GM12892 (cell line): ENCODE measurements at regions not wholly inside any gene's neighbourhood (a gene's known extent, or its start where the extent isn't known, plus 50 kb on each side); places are given as distances from the start of the nearest gene placed in this dataset.

Experiments
- DNase-seq: peaks from one replicate; pipeline ENCODE4 v3.0.0; 2011; ENCODE audit not compliant: insufficient read length
- FAIRE-seq: peaks from 2 replicates; lab custom pipeline; 2011; peaks lifted over from hg19 to GRCh38; lab: Jason Lieb, UNC
- POLR2A ChIP-seq: IDR thresholded peaks from 2 replicates; pipeline ENCODE4 v1.6.1; 2011; ENCODE audit warnings: low read depth, low read length, control low read depth
- POLR2AphosphoS5 ChIP-seq: IDR thresholded peaks from 2 replicates; pipeline ENCODE4 v1.6.1; 2011; ENCODE audit warnings: low read depth, low read length, control low read depth
- TAF1 ChIP-seq: IDR thresholded peaks from 2 replicates; pipeline ENCODE4 v1.6.1; 2011; ENCODE audit warnings: low read depth, mild to moderate bottlenecking, control low read depth, low read length, borderline replicate concordance

DNA sequence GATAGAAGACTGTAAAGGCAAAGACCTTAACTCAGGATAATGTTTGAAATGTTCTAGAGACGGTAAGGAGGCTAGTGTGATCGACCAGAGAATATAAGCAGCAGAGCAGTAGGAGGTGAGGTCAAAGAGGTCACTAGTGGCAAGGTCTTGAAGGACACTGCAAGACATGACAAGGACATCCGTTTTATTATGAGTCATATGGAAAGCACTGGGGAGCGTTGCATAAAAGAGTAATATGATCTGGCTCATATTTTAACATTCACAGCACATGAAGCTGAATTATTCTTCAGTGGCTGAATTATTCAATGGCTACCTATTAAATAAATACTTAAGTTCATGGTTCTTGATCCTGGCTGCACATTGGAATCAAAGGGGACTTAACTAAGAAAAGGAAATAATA is 123.7 kb downstream of the SOX9 start:
- FAIRE-seq (no peak), DNase-seq (no peak)
- TF ChIP-seq POLR2A (no peak), POLR2AphosphoS5 (no peak), TAF1 (no peak)

GRCh38 chr17:72244956-72245355 is 124.1 kb downstream of the SOX9 start:
- TF ChIP-seq POLR2A (no peak), POLR2AphosphoS5 (no peak)
- FAIRE-seq (no peak), DNase-seq (no peak)

DNA sequence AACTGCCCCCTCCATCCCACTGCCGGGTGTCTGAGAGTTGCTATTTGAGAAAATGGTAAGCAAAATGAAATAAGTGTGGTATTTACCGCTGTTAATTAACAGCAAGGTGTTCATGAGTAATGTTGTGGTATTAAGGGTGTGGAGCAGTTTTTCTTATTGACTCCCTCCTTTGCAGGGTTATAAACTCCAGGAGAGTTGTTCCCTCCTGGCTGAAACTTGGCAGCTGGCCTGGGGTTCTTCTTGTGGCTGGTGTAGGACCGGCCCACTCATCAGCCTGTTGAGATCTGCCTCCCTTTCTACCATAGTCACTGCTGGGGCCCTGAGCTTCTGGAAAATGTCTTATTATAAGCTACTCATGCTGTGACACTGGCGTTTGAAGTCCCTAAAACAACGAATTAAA is 128.6 kb downstream of the SOX9 start:
- no peak for FAIRE-seq
- no peak for TF ChIP-seq TAF1
- TF ChIP-seq POLR2AphosphoS5: no peak
- TF ChIP-seq POLR2A: no peak
- no peak for DNase-seq

DNA sequence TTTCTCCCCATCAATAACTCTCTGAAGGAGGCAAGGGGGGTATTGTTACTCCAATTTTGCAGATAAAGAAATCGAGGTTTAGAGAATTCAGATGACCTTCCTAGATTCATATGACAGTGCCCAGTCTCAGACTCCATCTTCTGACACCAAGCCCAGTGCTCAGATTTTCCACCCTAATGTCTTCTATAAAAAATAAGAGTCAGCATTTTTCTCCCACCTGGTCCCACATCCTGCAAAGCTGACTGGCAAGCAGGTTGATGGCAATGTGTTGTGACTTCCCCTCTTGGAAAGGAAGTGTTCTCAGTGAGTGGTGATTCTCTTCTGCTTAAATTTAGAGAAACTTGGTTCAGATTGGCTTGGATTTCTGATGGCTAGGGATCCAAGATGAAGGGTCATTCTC is 129.4 kb downstream of the SOX9 start:
- FAIRE-seq: no peak
- TF ChIP-seq POLR2A: no peak
- no peak for TF ChIP-seq POLR2AphosphoS5
- TF ChIP-seq TAF1: no peak

GRCh38 chr17:72253597-72253996 is 132.8 kb downstream of the SOX9 start:
- no peak for TF ChIP-seq POLR2AphosphoS5
- no peak for TF ChIP-seq TAF1
- TF ChIP-seq POLR2A: no peak
- FAIRE-seq (no peak), DNase-seq (no peak)

More for the DNA sequence above, 129.4 kb downstream of the SOX9 start:
- no peak for DNase-seq

DNA sequence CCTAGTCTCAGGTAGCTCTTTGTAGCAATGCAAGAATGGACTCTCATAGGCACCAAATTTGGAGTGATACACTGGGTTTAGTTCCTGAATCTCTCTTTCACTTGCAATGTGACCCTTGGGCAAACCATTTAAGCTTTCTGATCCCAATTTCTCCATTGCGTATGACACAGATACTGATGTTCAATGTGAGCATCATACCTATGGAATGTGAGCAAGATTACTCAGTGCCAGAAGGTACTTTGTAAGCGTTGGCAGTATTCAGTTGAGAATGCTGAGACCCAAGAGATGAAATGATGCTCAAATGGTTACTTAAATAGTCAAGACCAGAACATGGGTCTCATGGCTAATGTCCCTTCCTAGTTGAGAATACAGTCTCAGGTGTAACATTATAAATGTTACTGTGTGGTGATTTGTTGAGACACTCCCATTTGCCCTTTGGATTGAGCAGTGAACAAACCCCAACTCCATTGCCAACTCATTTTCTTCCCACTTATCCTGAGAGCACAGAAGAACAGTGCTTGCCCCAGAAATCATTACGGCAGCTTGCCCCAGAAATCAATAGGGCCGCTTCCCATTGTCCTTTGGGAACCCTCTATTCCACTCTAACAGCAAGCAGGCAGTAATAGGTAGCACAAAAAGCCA is 134.1 kb downstream of the SOX9 start:
- DNase-seq (no peak), FAIRE-seq (no peak)
- TF ChIP-seq POLR2A: no peak
- TF ChIP-seq POLR2AphosphoS5: no peak
- no peak for TF ChIP-seq TAF1

- FAIRE-seq (no peak), DNase-seq (no peak)
- TF ChIP-seq TAF1 (no peak), POLR2AphosphoS5 (no peak), POLR2A (no peak)
These were observed 134.7 kb downstream of the SOX9 start for GRCh38 chr17:72255481-72255880.

- FAIRE-seq (no peak), DNase-seq (no peak)
- TF ChIP-seq TAF1 (no peak), POLR2A (no peak), POLR2AphosphoS5 (no peak)
These were observed 137.9 kb downstream of the SOX9 start for GRCh38 chr17:72258711-72259110.

- no peak for FAIRE-seq
- TF ChIP-seq POLR2A: no peak
- TF ChIP-seq TAF1: no peak
- no peak for TF ChIP-seq POLR2AphosphoS5
- DNase-seq: no peak
These were observed 139.1 kb downstream of the SOX9 start for GRCh38 chr17:72259922-72260321.

GRCh38 chr17:72262766-72263165 is 141.9 kb downstream of the SOX9 start:
- DNase-seq (no peak), FAIRE-seq (no peak)
- TF ChIP-seq POLR2A (no peak), TAF1 (no peak), POLR2AphosphoS5 (no peak)

GRCh38 chr17:72264682-72265405 is 144.0 kb downstream of the SOX9 start:
- TF ChIP-seq POLR2A (no peak), TAF1 (no peak), POLR2AphosphoS5 (no peak)
- DNase-seq (no peak), FAIRE-seq (no peak)
